Fibroblast of skin of abdomen (primary cell): ENCODE measurements at regions not wholly inside any gene's neighbourhood (a gene's known extent, or its start where the extent isn't known, plus 50 kb on each side); places are given as distances from the start of the nearest gene placed in this dataset.
"Not testable (repeated sequence)": the region's sequence is repeated elsewhere in the genome, so short reads cannot be mapped to it uniquely, and the experiment has no call there.

Experiments
- DNase-seq: peaks from one replicate; pipeline ENCODE4 v3.0.0-alpha.2; 2013

- not testable (repeated sequence) for DNase-seq
Measured at GRCh38 chr14:34381304-34381703, 80.7 kb downstream of the SPTSSA start.

GRCh38 chr14:34380471-34380845 is 81.6 kb downstream of the SPTSSA start:
- DNase-seq: no peak

DNA sequence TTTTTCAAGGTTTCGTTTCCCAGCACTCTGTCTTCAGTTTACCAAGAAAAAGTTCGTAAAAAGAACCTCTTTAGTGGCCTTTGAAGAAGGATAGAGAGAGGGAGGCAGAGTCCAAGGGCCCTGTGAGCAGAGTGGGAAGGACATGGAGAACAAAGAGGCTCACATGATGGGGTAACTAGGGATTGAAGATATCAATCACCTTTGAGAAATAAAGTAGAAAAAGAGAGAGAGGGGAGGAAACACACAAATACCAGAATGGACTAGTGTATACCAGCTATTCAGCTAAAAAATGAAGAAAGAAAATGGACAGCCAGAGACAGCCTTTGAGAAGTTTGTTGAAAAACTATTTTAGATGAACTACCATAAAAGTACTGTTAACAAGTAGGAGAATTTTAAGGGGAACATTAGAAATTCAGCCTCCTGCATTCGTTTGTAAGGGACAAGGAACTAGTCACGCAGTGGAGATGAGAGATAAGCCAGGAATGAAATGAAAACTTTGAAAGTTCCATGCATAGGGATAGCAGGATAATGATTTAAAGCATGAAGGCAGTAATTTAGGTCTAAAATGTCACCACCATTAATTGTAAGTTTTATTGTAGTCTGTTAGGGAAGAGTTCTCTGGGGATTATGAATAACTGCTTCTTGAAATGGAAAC is 82.1 kb downstream of the SPTSSA start:
- DNase-seq: peak; percentile 32

- no peak for DNase-seq
Measured at GRCh38 chr14:34376649-34377267, 85.3 kb downstream of the SPTSSA start.

DNA sequence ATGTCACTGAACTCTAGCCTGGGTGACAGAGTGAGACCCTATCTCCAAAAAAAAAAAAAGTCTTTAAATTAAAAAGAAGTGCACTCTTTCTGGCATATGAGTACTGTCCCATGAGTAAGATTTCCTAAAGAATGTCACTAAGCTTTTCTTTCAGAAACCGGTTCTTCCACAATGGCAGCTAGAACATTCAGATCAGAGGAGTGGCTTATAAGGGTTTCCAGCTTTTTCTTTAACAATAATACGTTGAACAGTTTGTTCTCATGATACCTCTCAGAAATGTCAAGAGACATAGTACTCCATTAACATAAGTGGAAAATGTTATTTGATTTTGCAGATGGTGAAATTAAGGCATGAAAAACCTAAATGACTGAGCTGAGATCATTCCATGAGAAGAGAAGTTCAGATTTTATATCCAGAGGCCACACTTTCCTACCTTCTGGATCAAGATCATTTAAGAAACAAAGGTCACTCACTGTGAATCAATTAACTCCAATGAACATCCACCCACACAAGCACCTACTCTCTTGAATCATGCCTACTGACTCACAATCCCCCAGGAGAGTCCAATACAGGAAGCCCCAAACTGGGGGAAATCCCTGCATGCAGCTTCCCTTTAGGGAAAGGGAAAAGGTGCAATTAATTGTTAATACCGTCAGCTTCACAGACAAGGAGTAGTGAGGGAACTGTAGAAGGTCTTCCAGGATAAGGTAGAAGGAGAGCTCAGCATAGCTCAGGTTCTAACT is 86.9 kb downstream of the SPTSSA start:
- DNase-seq: no peak

DNA sequence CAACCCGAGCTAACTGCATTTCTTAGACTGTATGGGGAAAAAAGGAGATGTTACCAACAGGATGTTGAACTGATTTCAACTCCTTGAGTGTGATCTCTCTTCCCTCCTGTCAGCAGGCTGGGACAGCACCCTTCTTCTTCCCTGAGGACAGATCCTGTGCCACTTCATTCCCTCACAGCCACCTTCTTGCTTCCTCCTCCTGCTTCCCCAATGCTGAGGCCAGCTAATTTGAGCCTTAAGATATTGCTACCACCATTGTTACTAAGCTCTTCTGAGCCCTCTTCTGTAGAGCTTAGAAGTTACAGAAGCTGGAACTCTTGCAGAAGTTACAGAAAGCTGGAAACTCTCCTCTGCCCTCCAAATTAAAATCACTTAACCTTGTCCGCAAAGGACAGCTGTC is 88.8 kb downstream of the SPTSSA start:
- DNase-seq: no peak

DNA sequence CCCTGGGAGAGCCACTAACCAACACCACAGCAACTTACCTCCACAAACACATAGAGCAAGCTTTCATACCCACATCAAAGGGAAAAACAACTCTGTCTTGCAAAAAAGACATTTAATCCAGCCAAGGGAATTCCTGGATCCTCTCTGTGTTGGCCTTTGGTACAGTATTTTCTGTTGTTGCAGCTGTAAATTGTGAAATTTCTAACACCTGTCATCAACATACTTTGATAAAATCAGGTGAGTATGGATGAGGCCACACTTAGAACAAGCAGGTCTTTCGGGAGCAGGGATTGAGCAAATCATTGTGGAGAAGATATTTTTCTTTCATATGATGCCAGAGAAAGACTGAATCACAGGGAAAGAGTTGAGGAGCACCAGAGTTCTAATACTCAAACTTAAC is 89.3 kb downstream of the SPTSSA start:
- DNase-seq: no peak

DNA sequence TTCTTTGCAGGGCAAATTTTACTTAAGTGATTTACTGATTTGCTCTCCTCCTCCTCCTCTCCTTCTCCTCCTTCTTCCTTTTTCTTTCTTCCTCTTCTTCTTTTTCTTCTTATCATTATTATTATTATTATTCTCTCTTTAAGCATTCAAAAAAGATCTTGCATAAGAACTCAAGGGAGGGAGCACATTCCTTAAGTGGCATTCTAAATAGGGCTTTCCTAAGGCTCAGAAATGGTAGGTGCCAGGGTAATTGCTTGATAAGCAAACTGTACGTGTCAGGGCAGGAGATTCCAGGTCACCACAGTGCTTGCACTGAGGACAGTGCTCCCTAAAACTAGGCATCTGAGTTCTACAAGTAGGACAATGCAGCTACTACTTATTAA is 92.4 kb downstream of the SPTSSA start:
- no peak for DNase-seq

- no peak for DNase-seq
Measured at GRCh38 chr14:34368971-34369647, 92.9 kb downstream of the SPTSSA start.

DNA sequence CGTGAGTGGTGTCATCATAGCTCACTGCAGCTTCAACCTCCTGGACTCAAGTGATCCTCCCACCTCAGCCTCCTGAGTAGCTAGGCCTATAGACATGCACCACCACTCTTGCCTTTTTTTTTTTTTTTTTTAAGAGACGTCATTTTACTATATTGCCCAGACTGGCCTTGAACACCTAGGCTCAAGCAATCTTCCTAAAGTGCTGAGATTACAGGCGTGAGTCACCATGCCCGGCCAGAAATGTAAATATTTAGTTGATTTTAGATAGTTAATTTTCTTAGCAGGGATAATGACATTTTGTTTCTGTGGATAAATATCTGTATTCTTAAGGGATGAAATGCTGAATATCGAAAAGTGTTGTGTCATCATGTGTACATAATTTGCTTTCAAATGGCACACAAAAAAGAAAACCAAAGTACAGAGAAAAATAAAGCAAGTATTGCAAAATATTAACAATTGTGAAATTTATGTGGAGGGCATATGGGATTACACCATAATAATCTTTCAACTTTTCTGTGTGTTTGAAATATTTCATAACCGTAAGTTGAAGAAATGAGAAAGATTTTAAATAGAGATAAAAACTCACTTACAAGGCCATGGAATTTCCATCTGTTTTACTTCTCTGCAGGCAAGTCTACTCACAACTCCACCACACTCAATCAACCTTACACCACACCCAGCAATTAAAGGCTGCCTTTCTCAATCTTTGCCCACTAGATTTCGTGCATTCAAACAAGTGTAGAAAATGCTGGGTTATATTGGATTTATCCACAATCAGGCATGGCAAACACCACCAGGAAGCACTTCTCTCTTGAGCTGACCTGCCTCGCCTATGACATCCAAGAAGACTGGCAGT is 93.7 kb downstream of the SPTSSA start:
- peak; percentile 24 for DNase-seq

DNA sequence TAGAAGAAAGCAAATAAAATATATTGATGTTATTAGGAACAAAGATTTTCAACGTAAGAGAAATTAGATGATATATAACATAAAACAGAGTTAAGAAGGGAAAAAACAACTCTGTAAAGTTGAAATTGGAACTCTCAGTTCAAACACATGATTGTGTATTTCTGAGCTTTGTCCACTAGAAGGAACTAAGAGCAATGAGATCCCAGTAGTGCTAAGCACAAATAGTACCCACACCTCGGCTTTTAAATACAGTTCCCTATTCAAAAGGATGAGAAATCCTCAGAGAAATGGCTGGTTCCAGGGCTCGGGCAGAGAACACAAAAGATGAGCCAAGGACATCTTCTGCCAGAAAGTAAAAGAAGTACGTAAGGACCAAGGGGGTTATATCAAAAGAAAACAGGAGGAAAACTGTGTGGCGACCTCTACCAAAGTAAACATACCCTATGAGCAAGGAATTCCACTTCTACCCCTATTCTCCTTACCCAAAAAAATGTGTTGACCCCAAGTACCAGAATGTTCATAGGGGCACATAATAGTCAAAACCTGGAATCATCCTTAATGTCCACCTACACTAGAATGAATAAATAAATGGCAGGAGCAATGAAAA is 96.6 kb downstream of the SPTSSA start:
- DNase-seq: no peak

DNA sequence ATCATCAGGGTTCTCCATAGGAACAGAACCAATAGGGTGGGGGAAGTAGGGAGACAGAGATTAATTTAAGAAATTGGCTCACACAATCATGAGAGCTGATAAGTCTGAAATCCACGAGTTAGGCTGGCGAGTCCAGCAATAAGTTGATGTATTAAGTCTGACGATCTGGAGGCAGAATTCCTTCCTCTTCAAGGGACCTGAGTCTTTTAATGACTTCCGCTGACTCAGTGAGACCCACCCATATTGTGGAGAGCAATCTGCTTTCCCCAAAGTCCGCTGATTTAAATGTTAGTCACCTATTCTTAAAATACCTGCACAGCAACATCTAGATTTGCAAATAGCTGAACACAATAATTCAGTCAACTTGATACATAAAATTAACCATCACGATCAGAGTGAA is 97.8 kb downstream of the SPTSSA start:
- DNase-seq: no peak

DNA sequence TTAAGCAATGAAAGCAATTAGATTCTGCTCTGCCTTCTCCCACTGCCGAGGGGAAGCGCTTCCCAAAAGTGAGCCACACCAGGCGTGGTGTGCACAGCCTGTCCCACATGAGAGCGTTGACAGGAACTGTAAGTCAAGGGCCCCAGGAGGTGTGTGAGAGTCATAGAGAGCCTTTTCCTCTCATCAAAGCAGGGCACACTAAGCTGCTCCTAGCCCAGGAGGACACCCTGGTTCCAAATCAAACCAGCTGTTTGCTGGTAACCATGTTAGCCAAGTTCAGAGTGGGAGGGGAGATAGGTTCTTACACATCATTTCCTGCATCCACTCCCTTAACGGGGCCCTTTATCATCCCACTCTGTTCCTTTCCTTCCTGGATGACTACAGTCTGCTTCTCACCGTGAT is 98.3 kb downstream of the SPTSSA start:
- DNase-seq: no peak

- no peak for DNase-seq
Measured at GRCh38 chr14:34362641-34363251, 99.3 kb downstream of the SPTSSA start.

DNA sequence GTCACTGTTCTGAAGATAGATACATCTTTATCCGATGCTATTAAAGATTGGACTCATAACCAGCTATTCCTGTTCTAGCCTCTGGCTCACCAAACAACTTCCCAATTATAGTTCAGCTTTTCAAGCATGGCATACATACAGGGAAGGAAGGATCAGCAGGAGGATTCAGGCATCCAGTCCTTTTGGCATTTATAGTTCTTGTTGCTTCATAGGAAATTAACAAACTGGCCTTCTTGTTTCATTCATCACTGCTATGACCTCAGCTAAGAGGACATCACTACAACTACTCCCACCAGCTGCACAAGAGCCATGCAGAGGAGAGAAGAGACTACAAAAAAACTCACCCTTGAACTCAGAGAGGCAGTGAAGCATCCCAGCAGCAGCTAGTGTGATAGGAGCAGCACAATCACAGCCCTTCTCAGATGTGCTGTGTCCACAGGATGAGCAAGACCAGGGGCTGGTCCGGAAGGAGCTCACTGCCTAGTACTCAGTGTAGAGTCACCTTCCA is 100.5 kb downstream of the SPTSSA start:
- DNase-seq: no peak

DNA sequence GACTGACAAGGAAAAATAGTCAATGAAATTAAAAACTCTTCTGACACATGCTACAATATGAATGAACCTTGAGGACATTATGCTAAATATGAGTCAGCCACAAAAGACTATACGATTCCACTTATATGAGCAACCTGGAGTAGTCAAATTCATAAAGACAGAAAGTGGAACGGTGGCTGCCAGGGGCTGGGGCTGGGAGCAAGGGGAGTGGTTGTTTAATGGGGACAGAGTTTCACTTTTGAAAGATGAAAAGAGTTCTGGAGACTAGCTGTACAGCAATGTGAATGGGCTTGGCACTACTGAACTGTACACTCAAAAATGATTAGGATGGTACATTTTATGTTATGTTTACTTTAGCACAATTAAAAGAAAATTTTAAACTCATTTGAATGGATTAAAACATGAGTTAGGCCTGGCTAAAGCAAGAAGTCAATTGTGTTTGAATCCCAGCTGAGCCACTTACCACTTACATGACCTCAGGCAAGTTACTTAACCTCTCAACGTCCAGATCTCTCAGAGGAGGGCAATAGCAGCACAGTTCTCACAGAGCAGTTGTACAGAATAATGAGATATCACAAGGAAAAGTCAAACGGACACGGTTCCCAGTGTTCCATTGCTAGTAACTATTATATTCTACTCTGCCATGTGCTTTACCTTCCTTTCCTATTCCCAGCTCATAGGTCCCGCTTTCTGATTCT is 102.5 kb downstream of the SPTSSA start:
- DNase-seq: no peak

GRCh38 chr14:34356264-34356654 is 105.8 kb downstream of the SPTSSA start:
- no peak for DNase-seq

DNA sequence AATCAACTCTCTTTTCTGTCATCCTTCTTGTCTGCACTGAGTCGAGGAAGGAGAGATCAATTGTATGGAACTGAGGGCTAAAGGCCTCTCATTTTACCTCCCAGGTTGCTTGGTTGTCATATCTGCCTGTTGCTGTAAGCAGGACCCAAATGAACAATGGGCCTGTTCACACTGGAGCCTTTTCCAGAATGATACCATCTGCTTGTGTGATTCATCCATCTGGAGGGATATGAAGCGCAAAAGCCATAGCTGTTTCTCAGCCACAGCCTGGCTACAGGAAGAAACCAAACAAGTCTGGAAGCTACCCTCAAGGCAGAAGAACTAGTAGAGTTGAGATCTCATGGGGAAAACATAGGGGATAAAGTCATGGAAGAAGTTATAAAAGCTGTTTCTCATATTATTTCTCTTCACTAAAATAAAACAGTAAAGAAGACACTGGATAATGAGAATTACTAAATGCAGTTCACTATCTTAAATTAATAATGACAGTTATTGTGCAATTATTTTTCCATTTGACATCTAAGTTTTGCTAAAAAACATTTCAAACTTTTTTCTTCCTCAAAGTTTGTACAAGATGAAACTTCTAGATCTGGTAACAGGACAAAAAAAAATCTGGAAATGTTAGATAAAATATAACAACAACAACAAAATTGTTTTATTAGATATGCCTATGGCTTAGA is 106.3 kb downstream of the SPTSSA start:
- peak; percentile 72 for DNase-seq

DNA sequence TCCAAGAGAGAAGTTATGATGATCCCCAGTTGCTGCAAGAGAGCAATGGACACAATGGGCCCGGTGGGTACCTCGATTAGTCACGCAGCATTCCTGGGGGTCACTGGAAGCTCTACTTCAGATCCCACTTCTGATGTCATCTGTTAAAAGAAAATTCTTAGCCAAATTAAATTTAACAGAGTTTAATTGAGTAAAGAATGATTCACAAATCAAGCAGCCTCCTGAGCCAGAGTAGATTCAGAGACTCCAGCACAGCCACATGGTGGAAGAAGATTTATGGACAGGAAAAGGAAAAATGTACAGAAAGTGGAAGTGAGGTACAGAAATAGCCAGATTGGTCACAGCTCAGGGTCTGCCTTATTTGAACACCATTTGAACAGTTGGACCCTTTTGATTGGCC is 107.5 kb downstream of the SPTSSA start:
- peak; percentile 63 for DNase-seq

DNA sequence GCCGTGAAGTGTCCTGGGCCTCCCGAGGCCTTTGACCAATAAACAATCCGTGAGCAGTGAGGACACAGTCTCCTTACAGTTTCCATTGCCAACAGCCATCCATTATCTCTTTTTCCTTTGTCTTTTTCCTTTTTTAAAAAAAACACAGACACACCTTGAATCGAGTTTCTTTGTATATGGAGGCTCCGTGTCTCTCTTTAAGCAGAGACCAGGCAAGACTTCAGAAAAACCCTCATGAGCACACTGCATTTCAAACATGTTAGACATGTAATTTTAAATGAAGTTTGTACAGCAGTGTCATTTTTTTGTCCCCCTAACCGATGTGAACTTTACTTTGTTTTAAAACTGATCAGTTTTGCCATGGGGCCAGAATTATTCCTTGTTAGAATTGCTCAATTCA is 111.1 kb downstream of the SPTSSA start:
- no peak for DNase-seq
